Ovary (tissue), 7 donors: ENCODE measurements at regions not wholly inside any gene's neighbourhood (a gene's known extent, or its start where the extent isn't known, plus 50 kb on each side); places are given as distances from the start of the nearest gene placed in this dataset.

ENCODE experiments used
- DNase-seq, 5 donors: peaks; one replicate each; pipeline ENCODE4 v3.0.0-alpha.2; 2019 to 2020
- H3K27ac ChIP-seq, 2 donors: fragments of 200-600 bp; one replicate each; pipeline versions ENCODE4 v1.5.1 to v1.8.0; 2019 to 2022
- H3K27me3 ChIP-seq: fragments of 200-600 bp; one replicate; pipeline ENCODE4 v1.8.0; 2022
- H3K36me3 ChIP-seq: fragments of 200-600 bp; sonication (generic); one replicate; pipeline ENCODE4 v1.5.1; 2019
- H3K4me1 ChIP-seq: one replicate; pipeline ENCODE4 v1.8.1; 2013; ENCODE audit warnings: mild to moderate bottlenecking, moderate library complexity; ENCODE audit not compliant: insufficient read depth
- H3K4me3 ChIP-seq: fragments of 200-600 bp; sonication (generic); one replicate; pipeline ENCODE4 v1.5.1; 2017
- H3K9me3 ChIP-seq, 2 donors: fragments of 200-600 bp in 1 of 2; sonication (generic) in 1 of 2; one replicate each; pipeline versions ENCODE4 v1.5.1 to v1.8.1; 2013 to 2019; ENCODE audit warnings: mild to moderate bottlenecking in 1 of 2, moderate library complexity in 1 of 2
- EP300 ChIP-seq: sonication (generic); formaldehyde crosslinking; IDR thresholded peaks from one replicate; pipeline ENCODE4 v1.6.1; 2017; ENCODE audit warnings: antibody characterized with exemption
- POLR2A ChIP-seq: fragments of 450-650 bp; IDR thresholded peaks from one replicate; pipeline ENCODE4 v1.6.1; 2017; ENCODE audit warnings: antibody characterized with exemption, mild to moderate bottlenecking, moderate library complexity
- WGBS, 3 donors: extraction: QIAGEN DNeasy Blood & Tissue Kit in 1 of 3; methylation state at CpG; one replicate each; pipeline versions ENCODE4 v1.1.5 to v1.1.7; 2013 to 2017; 5-methylcytosine and 5-hydroxymethylcytosine counted together
- intact Hi-C, 4 donors: fragments of 100-400 bp; cut with DNase I; formaldehyde crosslinking; loops; one replicate each; pipeline versions ENCODE4 v1.11.0 to v1.15.1; 2022 to 2023
- TF ChIP-seq, protein P1 (sequence below), 3 donors: fragments of 450-650 bp in 2 of 3; fragments of 200-600 bp in 1 of 3; IDR thresholded peaks; one replicate each; pipeline versions ENCODE4 v1.5.1 to v1.8.0; 2016 to 2022; ENCODE audit warnings: antibody characterized with exemption in 3 of 3, mild to moderate bottlenecking in 1 of 3
- donor health status: DM: no; HTN: no; CAD: no; lungs with moderate emphysema.
- donor health status: DM: no; HTN: no; CAD: no.
- donor health status: Bipolar disorder and iron deficiency.
- donor health status: DM: no; HTN: no; CAD: no.
- donor health status: DM: yes; HTN: yes; CAD: no.

DNA sequence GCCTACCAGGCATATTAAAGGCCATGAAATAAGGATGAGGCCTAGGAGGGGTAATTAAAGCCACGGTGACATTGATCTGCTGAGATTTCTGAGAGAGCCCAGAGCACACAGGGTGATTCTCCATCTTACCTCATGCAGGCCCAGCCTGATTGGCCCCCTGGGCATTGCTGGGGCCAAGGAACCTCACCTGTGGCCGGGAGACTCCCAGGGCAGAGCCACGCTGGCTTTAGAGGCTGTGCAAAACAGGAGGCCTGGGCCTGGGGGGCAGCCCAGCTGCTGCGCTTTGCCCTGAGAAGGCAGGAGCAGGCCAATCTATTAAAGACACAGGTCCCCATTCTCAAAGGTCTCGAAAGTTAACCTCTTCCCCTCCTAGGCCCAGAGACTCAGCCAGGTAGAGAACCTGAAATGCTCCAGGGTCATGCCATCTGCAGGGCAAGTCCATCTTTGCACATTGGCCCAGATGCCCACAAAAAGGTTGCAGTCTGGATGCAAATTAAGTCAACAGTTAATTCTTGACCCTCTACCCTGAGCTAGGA, 1099.7 kb downstream of the BCL11B start:
- Histone ChIP-seq H3K4me1 (no peaks in the 10 kb centered on the region), H3K4me3 (no peak overlapping the region), H3K27me3 (no peaks in the 10 kb centered on the region), H3K36me3 (no peaks in the 10 kb centered on the region), H3K9me3 (no peaks in the 10 kb centered on the region), H3K27ac (no peak overlapping the region)
- TF ChIP-seq EP300 (no peak), POLR2A (no peak)
- TF ChIP-seq, protein P1, sequence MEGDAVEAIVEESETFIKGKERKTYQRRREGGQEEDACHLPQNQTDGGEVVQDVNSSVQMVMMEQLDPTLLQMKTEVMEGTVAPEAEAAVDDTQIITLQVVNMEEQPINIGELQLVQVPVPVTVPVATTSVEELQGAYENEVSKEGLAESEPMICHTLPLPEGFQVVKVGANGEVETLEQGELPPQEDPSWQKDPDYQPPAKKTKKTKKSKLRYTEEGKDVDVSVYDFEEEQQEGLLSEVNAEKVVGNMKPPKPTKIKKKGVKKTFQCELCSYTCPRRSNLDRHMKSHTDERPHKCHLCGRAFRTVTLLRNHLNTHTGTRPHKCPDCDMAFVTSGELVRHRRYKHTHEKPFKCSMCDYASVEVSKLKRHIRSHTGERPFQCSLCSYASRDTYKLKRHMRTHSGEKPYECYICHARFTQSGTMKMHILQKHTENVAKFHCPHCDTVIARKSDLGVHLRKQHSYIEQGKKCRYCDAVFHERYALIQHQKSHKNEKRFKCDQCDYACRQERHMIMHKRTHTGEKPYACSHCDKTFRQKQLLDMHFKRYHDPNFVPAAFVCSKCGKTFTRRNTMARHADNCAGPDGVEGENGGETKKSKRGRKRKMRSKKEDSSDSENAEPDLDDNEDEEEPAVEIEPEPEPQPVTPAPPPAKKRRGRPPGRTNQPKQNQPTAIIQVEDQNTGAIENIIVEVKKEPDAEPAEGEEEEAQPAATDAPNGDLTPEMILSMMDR (IDR thresholded peaks at IDR 0.05), result no peak
- no peak for DNase-seq
- intact Hi-C loops, result no loop called here
- WGBS, 3 donors, result 75 to 80% (median 75%) methylated on average over 5 of the region's 5 CpGs

DNA sequence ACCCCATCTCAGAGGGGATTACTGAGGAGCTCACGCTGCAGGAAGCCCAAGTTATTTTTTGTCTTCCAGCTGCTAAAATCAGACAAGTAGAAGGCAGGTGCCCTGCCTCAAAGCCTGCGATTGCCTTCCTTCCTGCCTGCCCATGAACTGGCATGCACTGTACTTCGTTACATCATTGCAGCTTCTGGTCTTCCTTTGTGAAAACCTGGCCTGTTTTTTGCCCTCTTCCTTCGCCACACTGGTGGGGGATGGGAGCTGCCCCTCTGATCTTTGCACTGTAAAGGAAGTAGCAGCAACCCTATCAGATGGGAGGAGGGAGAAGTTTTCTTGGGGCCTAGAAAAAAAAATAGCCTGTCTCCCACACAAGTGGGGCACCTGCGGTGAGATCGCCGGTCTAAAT, 1098.7 kb downstream of the BCL11B start:
- intact Hi-C loops, result no loop called here

DNA sequence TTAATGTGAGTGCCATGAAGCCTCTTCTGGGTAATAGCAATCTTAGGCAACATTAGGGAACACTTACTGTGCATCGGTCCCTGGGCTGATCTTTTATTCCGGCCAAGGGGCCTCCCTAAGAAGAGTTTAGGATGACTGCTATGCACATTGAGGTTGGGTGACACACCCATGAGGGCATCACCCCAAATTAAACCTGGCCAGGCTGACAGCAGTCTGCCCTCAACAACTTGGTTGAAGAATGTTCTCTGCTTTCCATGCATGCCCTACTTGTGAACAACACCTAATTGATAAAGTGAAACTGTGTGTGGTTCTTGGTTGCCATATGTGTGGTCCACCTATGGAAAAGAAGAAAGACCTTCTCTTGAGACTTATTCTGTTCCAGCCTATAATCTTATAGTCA, 1098.0 kb downstream of the BCL11B start:
- no peaks in the 10 kb centered on the region for H3K9me3 ChIP-seq
- H3K4me3 ChIP-seq, result no peak overlapping the region
- no peak for DNase-seq
- TF ChIP-seq, protein P1 (IDR thresholded peaks at IDR 0.05), result no peak
- no peak for TF ChIP-seq POLR2A
- no peak for TF ChIP-seq EP300
- no peaks in the 10 kb centered on the region for H3K4me1 ChIP-seq
- no peaks in the 10 kb centered on the region for H3K36me3 ChIP-seq
- whole genome bisulfite sequencing, 3 donors, result 88 to 89% (median 88%) methylated on average over 2 of the region's 2 CpGs
- no peak overlapping the region for H3K27ac ChIP-seq
- no peaks in the 10 kb centered on the region for H3K27me3 ChIP-seq
- intact Hi-C loops, result no loop called here

More for the DNA sequence above, 1098.7 kb downstream of the BCL11B start:
- Histone ChIP-seq H3K27ac (no peak overlapping the region), H3K27me3 (no peaks in the 10 kb centered on the region), H3K4me3 (no peak overlapping the region), H3K9me3 (no peaks in the 10 kb centered on the region), H3K4me1 (no peaks in the 10 kb centered on the region), H3K36me3 (no peaks in the 10 kb centered on the region)
- DNase-seq, result no peak
- TF ChIP-seq POLR2A, result no peak
- TF ChIP-seq EP300, result no peak
- TF ChIP-seq, protein P1 (IDR thresholded peaks at IDR 0.05), result no peak
- 47 to 56% (median 50%) methylated on average over 7 of the region's 7 CpGs for WGBS, 3 donors

DNA sequence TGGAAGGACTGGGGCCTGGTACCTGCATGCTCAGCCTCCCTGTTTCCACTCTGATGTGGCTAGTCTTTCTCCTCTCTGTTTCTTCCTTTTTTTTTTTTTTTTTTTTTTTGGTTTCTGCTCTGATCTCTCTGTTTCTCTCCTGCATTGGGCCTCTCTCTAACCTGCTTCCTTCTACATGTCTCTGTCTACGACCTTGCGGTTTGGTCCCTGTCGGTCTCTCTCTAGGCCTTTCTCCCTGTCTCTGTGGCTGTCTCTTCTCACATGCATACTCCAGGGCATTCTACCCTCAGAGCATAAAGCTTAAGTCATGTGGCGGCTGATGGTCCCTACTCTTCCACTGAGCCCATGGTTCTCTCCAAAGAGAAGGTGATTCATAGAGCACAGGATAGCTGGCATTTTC, 1096.6 kb downstream of the BCL11B start:
- Histone ChIP-seq H3K4me3 (no peak overlapping the region), H3K27me3 (no peaks in the 10 kb centered on the region), H3K4me1 (no peaks in the 10 kb centered on the region), H3K9me3 (no peaks in the 10 kb centered on the region), H3K27ac (no peak overlapping the region), H3K36me3 (no peaks in the 10 kb centered on the region)
- TF ChIP-seq EP300, result no peak
- TF ChIP-seq, protein P1 (IDR thresholded peaks at IDR 0.05), result no peak
- no peak for TF ChIP-seq POLR2A
- 93 to 95% (median 93%) methylated on average over 4 of the region's 4 CpGs for WGBS, 3 donors
- DNase-seq, result no peak
- intact Hi-C loops, result no loop called here
